ENCODE measurements at regions not wholly inside any gene's neighbourhood (a gene's known extent, or its start where the extent isn't known, plus 50 kb on each side); places are given as distances from the start of the nearest gene placed in this dataset.

DNA sequence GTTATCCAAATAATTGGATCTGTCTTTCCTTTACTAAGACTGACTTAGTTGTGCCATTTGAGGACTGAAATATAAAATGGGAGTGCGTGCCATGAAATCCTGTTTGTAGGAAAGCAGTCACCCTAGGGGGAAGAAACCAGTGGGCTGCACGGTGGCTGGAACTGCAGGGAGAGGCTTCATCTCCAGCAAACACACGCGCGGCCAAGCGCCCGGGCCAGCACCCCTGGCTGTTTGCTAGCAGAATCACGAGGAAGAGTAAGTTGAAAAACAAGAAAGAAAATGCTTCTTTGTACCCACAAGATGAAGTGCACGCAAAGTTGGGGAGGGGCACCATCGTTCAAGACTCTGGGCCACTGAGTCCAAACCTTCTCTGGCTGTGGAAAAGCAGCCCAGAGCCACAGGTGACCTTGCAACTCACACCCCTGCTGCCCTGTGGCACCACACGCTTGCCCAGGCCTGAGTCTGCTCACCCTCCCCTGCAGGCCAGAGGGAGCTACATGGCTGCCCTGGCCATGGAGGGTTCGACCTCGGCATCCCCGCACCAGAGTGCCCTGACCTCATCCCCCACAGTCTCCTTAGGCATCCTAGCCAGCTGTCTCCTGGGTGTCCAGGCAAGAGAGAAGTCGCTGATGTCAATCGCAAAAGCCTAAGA is 55.2 kb downstream of the IRX2 start:
- DNase-seq (ENCODE audit: insufficient read length, low spot score): no peak
- TF ChIP-seq POLR2A (IDR thresholded peaks at IDR 0.05; ENCODE audit: low read depth, low read length): no peak
- FAIRE-seq: no peak

DNA sequence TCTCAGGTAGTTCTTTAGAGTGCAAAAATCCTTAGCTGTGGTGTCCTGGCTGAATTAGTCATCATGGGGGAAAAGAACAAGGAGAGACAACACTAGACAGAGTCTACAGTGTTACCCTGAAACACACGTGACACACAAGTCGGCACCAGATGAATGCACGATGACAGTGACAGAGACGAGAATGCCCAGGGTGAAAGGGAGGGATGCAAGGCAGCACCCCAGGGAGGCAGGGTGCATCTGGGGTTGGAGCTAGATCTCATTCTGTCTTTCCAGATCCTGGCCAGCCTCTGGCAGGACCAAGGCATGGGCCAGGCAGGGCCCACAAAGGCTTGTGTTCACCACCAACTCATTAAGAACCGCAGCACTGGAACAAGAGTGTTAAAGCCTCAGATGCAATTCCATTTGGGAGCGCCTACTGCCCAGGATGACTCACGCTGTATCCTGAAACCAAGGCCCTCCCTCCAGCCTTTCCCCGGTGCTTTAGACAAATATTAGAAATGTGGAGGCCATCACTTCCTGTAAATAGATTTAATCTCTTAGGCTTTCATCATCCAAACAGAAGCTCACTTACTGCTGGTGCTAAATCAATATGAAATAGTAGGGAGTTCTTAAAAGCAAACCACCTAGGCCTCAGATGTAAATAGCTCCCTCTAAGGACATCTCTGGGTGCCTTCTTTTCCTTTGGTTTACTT is 56.1 kb downstream of the IRX2 start:
- no peak for DNase-seq (ENCODE audit: insufficient read length, low spot score)

DNA sequence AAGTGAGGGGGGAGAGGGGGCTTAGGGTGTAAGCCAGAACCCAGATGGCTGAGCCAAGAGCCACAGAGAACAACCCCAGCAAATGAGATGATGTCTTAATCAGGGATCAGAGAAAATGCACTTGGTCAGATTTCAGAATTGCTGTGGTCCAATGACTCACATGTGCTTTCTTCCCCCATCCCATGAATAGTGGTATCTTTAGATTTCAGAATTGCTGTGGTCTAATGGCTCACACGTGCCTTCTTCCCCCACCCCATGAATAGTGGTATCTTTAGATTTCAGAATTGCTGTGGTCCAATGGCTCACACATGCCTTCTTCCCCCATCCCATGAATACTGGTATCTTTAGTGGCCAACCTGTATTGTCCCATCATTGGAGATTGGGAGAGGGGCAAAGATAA is 59.9 kb downstream of the IRX2 start:
- FAIRE-seq (no peak), DNase-seq (ENCODE audit: insufficient read length, low spot score) (no peak)
- no peak for TF ChIP-seq POLR2A (IDR thresholded peaks at IDR 0.05; ENCODE audit: low read depth, low read length)

More for the DNA sequence above, 56.1 kb downstream of the IRX2 start:
- no peak for FAIRE-seq
- no peak for TF ChIP-seq POLR2A (IDR thresholded peaks at IDR 0.05; ENCODE audit: low read depth, low read length)

DNA sequence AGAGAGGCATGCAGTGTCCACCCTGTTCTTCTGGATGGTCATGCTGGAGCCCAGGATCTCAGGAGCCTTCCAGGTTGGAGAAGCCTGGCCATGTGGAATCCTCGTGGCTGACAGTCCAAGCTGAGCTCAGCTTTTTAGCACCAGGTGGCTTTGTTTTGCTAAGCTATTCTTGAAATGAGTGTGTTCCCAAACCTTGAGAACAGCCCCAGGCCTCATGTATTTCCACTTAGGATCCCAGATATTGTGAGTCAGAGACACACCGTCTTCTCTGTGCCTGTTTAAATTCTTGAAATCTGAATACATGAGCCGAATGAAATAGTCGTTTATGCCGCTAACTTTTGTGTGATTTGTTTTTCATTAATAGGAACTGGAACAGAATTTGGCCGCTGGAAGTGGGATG is 61.2 kb downstream of the IRX2 start:
- no peak for FAIRE-seq
- TF ChIP-seq POLR2A (IDR thresholded peaks at IDR 0.05; ENCODE audit: low read depth, low read length): no peak
- DNase-seq (ENCODE audit: insufficient read length, low spot score): no peak

DNA sequence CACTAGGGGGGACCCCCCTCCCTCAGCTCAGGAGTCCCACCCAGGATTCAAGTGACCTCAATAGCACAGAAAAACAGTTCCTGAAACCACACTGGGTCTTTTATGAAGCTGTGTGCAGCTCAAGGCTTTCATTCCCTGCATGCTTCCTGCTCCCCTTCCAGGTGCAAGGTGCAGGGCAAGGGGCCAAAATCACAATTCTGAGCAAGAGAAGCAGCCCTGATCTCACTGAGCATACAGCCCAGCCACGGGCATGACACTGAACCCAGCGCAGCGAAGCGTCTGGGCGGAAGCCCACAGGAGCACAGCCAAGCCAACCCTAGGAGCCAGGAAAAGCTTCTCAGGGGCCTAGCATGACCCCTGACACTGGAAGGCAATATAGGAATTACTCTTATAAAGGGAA is 62.9 kb downstream of the IRX2 start:
- no peak for TF ChIP-seq POLR2A (IDR thresholded peaks at IDR 0.05; ENCODE audit: low read depth, low read length)
- FAIRE-seq (no peak), DNase-seq (ENCODE audit: insufficient read length, low spot score) (no peak)

DNA sequence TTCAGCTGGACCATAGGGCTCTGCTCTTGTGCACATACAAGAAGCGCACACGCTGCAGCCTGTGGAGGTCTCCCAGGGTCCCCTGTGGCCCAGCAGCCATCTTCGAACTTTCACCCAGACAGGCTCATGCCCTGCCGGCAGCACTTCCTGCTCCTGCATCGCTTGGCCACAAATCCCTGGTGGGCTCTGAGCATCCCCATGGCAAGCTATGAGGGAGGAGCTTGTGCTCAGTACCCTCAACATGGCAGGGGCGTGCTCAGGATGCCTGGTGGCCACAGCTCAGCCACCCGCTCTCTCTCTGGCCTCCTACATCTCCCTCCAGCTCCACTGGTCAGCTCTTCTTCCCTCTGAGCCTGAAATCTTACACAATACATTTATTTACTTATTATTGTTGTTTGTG is 63.7 kb downstream of the IRX2 start:
- TF ChIP-seq POLR2A (IDR thresholded peaks at IDR 0.05; ENCODE audit: low read depth, low read length): no peak
- DNase-seq (ENCODE audit: insufficient read length, low spot score) (no peak), FAIRE-seq (no peak)

DNA sequence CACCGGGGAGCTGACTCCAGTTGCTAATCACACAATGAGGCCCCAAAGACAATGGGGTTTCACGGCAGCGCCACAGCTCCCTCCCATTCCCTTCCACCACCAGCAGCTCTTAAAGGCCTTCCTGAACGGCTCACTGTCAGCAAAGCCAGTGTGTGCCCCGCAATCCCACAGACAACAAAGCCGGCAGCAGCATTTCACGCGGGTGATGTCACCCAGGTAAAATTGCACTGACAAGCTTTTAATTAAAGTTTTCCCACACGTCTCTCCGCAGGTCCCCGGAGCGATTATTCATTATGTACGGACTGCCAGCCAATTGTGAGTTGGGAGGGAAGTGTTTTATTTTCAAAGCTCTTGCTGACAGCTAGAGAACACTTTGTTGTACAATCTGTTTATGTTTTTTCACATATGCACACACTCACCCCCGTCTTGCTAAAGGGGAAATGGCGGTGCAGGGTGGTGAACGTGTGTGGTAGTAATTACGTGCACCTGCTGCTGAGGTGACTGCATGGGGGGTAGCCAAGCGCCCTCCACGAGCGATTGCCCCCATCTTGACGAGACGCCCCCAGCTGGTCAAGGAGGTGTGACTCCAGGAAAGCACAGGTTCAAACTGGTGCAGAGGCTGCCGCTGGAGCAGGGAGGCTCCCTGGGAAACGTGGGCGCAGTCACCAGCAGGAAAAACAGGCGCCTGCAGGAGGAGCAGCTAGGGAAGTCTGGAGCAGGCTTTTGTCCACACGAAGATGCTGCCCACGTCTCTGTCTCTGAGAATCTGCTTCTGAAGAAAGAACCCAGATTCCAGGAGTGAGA is 65.0 kb downstream of the IRX2 start:
- TF ChIP-seq POLR2A (IDR thresholded peaks at IDR 0.05; ENCODE audit: low read depth, low read length): no peak
- FAIRE-seq (no peak), DNase-seq (ENCODE audit: insufficient read length, low spot score) (no peak)

DNA sequence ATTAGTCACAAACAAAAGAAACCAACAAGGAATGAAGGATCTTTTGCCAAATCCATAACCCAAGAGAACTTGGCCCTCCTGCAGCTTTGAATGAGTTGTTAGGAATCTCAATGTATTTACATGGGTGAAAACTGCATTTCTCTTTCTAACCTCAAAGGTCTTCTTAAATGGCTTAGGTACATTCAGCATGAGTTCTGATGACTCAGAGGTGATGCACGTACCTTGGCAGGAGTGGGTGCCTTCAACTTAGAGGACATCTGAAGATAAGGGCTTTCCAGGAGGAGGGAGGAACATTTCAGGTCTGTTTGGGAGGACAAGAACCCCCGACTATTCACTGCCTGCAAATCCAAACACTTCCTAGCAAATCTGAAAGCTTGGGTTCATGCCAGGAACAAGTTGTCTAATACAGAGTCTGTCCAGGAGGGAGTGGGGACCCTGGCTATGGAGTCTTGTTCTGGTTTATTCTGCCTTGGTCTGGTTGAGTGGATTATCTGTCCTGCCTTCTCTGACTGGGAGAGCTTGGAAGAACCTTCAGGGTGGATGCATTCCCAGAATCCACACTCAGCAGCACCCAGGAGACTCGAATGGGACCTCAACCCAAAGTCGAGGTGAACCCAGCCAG is 65.7 kb downstream of the IRX2 start:
- TF ChIP-seq POLR2A (IDR thresholded peaks at IDR 0.05; ENCODE audit: low read depth, low read length): no peak
- FAIRE-seq (no peak), DNase-seq (ENCODE audit: insufficient read length, low spot score) (no peak)

DNA sequence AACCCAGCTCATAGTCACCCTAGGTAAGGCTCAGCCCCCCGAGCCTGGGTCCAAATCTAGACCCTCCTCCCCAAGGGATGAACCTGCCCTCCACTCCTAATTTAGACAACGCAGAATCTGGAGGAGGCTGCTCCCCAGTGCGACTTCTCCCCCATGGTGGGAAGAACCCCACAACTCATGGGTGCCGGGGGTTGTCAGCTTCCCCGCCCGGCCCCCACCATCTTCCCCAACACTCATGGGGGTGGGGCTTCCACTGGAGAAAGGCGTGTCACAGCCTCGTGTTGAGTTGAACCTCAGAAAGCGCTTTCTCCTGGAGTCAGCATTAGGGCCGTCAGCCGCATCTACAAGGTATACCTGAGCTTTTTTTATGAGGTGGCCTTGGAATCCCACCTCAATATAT is 66.9 kb downstream of the IRX2 start:
- FAIRE-seq (no peak), DNase-seq (ENCODE audit: insufficient read length, low spot score) (no peak)
- no peak for TF ChIP-seq POLR2A (IDR thresholded peaks at IDR 0.05; ENCODE audit: low read depth, low read length)

DNA sequence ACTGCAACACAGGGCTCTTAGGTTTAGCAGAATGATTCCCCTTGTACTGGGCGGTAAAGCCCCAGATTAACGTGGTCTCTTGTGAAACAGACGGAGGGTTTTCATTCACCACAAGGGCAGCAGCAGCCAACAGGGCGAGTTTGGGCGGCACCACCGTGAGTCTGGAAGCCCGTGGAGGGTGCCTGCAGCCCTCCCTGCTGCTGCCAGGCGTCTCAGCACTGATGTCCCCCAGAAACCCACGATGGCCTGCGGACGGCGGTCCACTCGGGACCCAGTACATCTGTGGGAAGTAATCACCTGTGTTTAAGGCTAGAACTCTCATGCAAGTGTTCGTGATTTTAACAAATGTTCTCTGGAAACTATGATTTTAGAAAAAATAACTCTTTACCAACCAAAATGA is 67.8 kb downstream of the IRX2 start:
- no peak for FAIRE-seq
- TF ChIP-seq POLR2A (IDR thresholded peaks at IDR 0.05; ENCODE audit: low read depth, low read length): no peak
- no peak for DNase-seq (ENCODE audit: insufficient read length, low spot score)

DNA sequence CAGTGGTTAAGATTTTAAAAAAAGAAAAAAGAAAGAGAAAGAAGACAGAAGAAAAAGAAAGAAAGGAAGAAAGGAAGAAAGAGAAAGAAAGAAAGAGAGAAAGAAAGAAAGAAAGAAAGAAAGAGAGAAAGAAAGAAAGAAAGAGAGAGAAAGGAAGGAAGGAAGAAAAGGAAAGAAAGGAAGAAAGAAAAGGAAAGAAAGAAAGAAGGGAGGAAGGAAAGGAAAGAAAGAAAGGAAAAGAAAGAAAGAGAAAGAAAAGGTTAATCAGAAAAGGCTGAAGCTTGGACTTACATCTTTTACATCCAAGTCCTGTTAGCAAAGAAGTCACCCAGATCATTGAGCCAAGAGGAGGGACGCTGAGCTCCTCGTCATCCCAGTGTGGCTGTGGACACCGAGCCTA is 70.0 kb downstream of the IRX2 start:
- FAIRE-seq (no peak), DNase-seq (ENCODE audit: insufficient read length, low spot score) (no peak)
- TF ChIP-seq POLR2A (IDR thresholded peaks at IDR 0.05; ENCODE audit: low read depth, low read length): no peak

DNA sequence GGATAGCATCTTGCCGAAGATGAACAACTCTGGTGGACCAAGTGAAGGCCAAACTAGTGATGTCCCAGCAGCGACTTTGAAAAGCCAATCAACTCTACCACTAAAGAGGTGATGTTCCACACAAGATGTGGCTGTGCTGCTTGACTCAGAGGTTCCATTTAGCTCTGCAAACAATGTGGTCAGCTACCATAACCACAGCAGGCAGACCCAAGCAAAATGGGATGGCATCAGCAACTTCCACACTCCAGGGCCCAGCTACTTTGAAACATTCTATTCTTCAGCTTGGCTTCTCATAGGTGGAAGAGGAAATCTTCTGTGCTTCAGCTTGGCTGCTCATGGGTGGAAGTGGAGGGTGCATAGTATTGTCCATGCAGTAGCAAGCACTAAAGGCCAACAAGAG is 70.5 kb downstream of the IRX2 start:
- no peak for FAIRE-seq
- TF ChIP-seq POLR2A (IDR thresholded peaks at IDR 0.05; ENCODE audit: low read depth, low read length): no peak
- no peak for DNase-seq (ENCODE audit: insufficient read length, low spot score)

DNA sequence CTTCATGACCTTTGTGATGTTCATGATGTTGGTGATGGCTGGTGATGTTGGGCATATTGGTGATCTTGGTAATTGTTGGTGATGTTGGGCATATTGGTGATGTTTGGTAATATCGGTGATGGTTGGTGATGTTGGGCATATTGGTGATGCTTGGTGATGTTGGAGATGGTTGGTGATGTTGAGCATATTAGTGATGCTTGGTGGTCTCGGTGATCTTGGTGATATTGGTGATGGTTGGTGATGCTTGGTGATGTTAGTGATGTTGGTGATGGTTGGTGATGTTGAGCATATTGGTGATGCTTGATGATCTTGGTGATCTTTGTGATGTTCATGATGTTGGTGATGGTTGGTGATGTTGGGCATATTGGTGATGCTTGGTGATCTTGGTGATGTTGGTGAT is 73.8 kb downstream of the IRX2 start:
- FAIRE-seq (no peak), DNase-seq (ENCODE audit: insufficient read length, low spot score) (no peak)
- TF ChIP-seq POLR2A (IDR thresholded peaks at IDR 0.05; ENCODE audit: low read depth, low read length): no peak

DNA sequence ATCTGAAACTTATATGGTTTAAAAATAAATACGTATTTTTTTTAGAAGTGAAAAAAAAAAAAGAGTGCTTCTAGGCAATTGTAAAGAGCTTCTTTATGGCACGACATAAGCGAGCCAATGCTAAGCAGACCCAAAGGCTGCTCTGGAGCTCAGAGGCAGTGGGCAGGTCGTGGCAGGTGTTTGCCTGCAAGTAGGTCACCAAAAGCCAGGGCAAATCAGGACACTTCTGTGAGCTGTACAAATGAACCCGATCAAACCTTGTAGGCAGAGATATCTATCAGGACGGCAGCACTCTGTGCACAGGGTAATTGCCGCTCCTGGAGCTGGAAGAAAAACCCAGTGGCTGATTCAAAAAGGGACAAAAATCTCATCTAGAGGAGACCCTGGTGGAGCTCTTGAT is 75.9 kb downstream of the IRX2 start:
- DNase-seq (ENCODE audit: insufficient read length, low spot score) (no peak), FAIRE-seq (no peak)
- no peak for TF ChIP-seq POLR2A (IDR thresholded peaks at IDR 0.05; ENCODE audit: low read depth, low read length)
